GM13976 (cell line): ENCODE measurements at regions not wholly inside any gene's neighbourhood (a gene's known extent, or its start where the extent isn't known, plus 50 kb on each side); places are given as distances from the start of the nearest gene placed in this dataset.

Experiments
- DNase-seq: peaks from one replicate; pipeline ENCODE4 v3.0.0; 2012; ENCODE audit warnings: low spot score
- in situ Hi-C: fragments of 300-500 bp; cut with MboI; formaldehyde crosslinking; loops from one replicate; pipeline ENCODE4 v1.12.0; 2022; ENCODE audit warnings: low sequenced_read_pairs, mixed read lengths, inconsistent platforms; ENCODE audit not compliant: unreplicated experiment
- TF ChIP-seq, protein P1 (sequence below): IDR thresholded peaks from 2 replicates; pipeline ENCODE4 v1.5.1; 2012; ENCODE audit warnings: borderline replicate concordance, mild to moderate bottlenecking; ENCODE audit not compliant: insufficient read depth; ENCODE audit errors: extremely low read depth, missing control alignments, control extremely low read depth

GRCh38 chr6:66858196-66858595 lies 1151.2 kb upstream of the EYS start:
- DNase-seq, result no peak
- in situ Hi-C loops, result no loop called here
- TF ChIP-seq, protein P1, sequence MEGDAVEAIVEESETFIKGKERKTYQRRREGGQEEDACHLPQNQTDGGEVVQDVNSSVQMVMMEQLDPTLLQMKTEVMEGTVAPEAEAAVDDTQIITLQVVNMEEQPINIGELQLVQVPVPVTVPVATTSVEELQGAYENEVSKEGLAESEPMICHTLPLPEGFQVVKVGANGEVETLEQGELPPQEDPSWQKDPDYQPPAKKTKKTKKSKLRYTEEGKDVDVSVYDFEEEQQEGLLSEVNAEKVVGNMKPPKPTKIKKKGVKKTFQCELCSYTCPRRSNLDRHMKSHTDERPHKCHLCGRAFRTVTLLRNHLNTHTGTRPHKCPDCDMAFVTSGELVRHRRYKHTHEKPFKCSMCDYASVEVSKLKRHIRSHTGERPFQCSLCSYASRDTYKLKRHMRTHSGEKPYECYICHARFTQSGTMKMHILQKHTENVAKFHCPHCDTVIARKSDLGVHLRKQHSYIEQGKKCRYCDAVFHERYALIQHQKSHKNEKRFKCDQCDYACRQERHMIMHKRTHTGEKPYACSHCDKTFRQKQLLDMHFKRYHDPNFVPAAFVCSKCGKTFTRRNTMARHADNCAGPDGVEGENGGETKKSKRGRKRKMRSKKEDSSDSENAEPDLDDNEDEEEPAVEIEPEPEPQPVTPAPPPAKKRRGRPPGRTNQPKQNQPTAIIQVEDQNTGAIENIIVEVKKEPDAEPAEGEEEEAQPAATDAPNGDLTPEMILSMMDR, result no peak

- in situ Hi-C loops, result no loop called here
- TF ChIP-seq, protein P1, result no peak
- DNase-seq, result no peak
Measured at GRCh38 chr6:66854014-66854413, 1147.0 kb upstream of the EYS start.

- in situ Hi-C loops, result no loop called here
Measured at GRCh38 chr6:66851930-66852329, 1144.9 kb upstream of the EYS start.

GRCh38 chr6:66849843-66850242 lies 1142.8 kb upstream of the EYS start:
- TF ChIP-seq, protein P1, result no peak
- DNase-seq, result no peak
- in situ Hi-C loops, result no loop called here

More at GRCh38 chr6:66851930-66852329, 1144.9 kb upstream of the EYS start:
- TF ChIP-seq, protein P1, result no peak
- DNase-seq, result no peak

GRCh38 chr6:66848244-66848953 lies 1141.4 kb upstream of the EYS start:
- TF ChIP-seq, protein P1, result no peak
- DNase-seq, result no peak
- in situ Hi-C loops, result no loop called here

- no peak for DNase-seq
- in situ Hi-C loops, result no loop called here
- TF ChIP-seq, protein P1, result no peak
Measured at GRCh38 chr6:66838764-66839163, 1131.7 kb upstream of the EYS start.
